Tibial nerve (tissue), 3 donors: ENCODE measurements at regions not wholly inside any gene's neighbourhood (a gene's known extent, or its start where the extent isn't known, plus 50 kb on each side); places are given as distances from the start of the nearest gene placed in this dataset.

Experiments used
- CTCF ChIP-seq, 5 experiments: fragments of 200-600 bp in 3 of 5; fragments of 450-650 bp in 2 of 5; sonication (generic) in 3 of 5; IDR thresholded peaks; one replicate each; pipeline ENCODE4 v1.5.1; 2016 to 2019; ENCODE audit warnings: antibody characterized with exemption in 5 of 5, mild to moderate bottlenecking in 3 of 5, moderate library complexity in 2 of 5
- POLR2A ChIP-seq, 2 donors: fragments of 450-650 bp; IDR thresholded peaks; one replicate each; pipeline ENCODE4 v1.6.1; 2017; ENCODE audit warnings: antibody characterized with exemption in 2 of 2, mild to moderate bottlenecking in 2 of 2, moderate library complexity in 2 of 2

GRCh38 chr2:23120161-23120560 is 264.8 kb upstream of the KLHL29 start:
- TF ChIP-seq POLR2A (IDR thresholded peaks at IDR 0.05) (no peak), CTCF (IDR thresholded peaks at IDR 0.05) (no peak)
